GM12892 (cell line): ENCODE measurements at regions not wholly inside any gene's neighbourhood (a gene's known extent, or its start where the extent isn't known, plus 50 kb on each side); places are given as distances from the start of the nearest gene placed in this dataset.

Experiments
- DNase-seq: peaks from one replicate; pipeline ENCODE4 v3.0.0; 2011; ENCODE audit not compliant: insufficient read length
- FAIRE-seq: peaks from 2 replicates; lab custom pipeline; 2011; peaks lifted over from hg19 to GRCh38; lab: Jason Lieb, UNC
- POLR2A ChIP-seq: IDR thresholded peaks from 2 replicates; pipeline ENCODE4 v1.6.1; 2011; ENCODE audit warnings: low read depth, low read length, control low read depth
- POLR2AphosphoS5 ChIP-seq: IDR thresholded peaks from 2 replicates; pipeline ENCODE4 v1.6.1; 2011; ENCODE audit warnings: low read depth, low read length, control low read depth
- TAF1 ChIP-seq: IDR thresholded peaks from 2 replicates; pipeline ENCODE4 v1.6.1; 2011; ENCODE audit warnings: low read depth, mild to moderate bottlenecking, control low read depth, low read length, borderline replicate concordance

- TF ChIP-seq TAF1 (no peak), POLR2A (no peak), POLR2AphosphoS5 (no peak)
- no peak for DNase-seq
- no peak for FAIRE-seq
These were observed 113.5 kb upstream of the DAP start for GRCh38 chr5:10874541-10874940.

- FAIRE-seq (no peak), DNase-seq (no peak)
- TF ChIP-seq POLR2A (no peak), POLR2AphosphoS5 (no peak), TAF1 (no peak)
These were observed 109.8 kb upstream of the DAP start for GRCh38 chr5:10870791-10871190.

- TF ChIP-seq TAF1 = no peak
- DNase-seq = no peak
- no peak for FAIRE-seq
These were observed 107.9 kb upstream of the DAP start for GRCh38 chr5:10868956-10869355.

- no peak for TF ChIP-seq POLR2A
- TF ChIP-seq POLR2AphosphoS5 = no peak
- no peak for TF ChIP-seq TAF1
- FAIRE-seq (no peak), DNase-seq (no peak)
These were observed 106.6 kb upstream of the DAP start for GRCh38 chr5:10867389-10868303.

- DNase-seq = no peak
- TF ChIP-seq POLR2A = no peak
- FAIRE-seq = no peak
These were observed 105.9 kb upstream of the DAP start for GRCh38 chr5:10866913-10867312.

- FAIRE-seq (peak; percentile 53), DNase-seq (peak; percentile 62)
- TF ChIP-seq POLR2A = no peak
- no peak for TF ChIP-seq TAF1
- no peak for TF ChIP-seq POLR2AphosphoS5
These were observed 102.8 kb upstream of the DAP start for GRCh38 chr5:10863763-10864383.

GRCh38 chr5:10862085-10862484 is 101.1 kb upstream of the DAP start:
- TF ChIP-seq POLR2AphosphoS5 (no peak), TAF1 (no peak), POLR2A (no peak)
- FAIRE-seq (no peak), DNase-seq (no peak)

GRCh38 chr5:10861423-10861790 is 100.4 kb upstream of the DAP start:
- TF ChIP-seq POLR2AphosphoS5 = no peak
- no peak for TF ChIP-seq TAF1
- TF ChIP-seq POLR2A = no peak
- DNase-seq (no peak), FAIRE-seq (no peak)

- DNase-seq (no peak), FAIRE-seq (no peak)
- TF ChIP-seq POLR2A (no peak), POLR2AphosphoS5 (no peak), TAF1 (no peak)
These were observed 99.8 kb upstream of the DAP start for GRCh38 chr5:10860645-10861422.

- DNase-seq (no peak), FAIRE-seq (no peak)
- no peak for TF ChIP-seq POLR2AphosphoS5
- TF ChIP-seq TAF1 = no peak
These were observed 99.1 kb upstream of the DAP start for GRCh38 chr5:10860196-10860543.

- FAIRE-seq (no peak), DNase-seq (no peak)
- no peak for TF ChIP-seq POLR2AphosphoS5
- no peak for TF ChIP-seq TAF1
- no peak for TF ChIP-seq POLR2A
These were observed 98.6 kb upstream of the DAP start for GRCh38 chr5:10859393-10860195.

- FAIRE-seq (no peak), DNase-seq (no peak)
- no peak for TF ChIP-seq POLR2AphosphoS5
- TF ChIP-seq POLR2A = no peak
- TF ChIP-seq TAF1 = no peak
These were observed 97.9 kb upstream of the DAP start for GRCh38 chr5:10858945-10859344.
